Mesodermal cell (in vitro differentiated cells): ENCODE measurements at regions not wholly inside any gene's neighbourhood (a gene's known extent, or its start where the extent isn't known, plus 50 kb on each side); places are given as distances from the start of the nearest gene placed in this dataset.
A peak's percentile ranks its signal among the peaks of the same experiment; 100 is the strongest.
"Not testable (repeated sequence)": the region's sequence is repeated elsewhere in the genome, so short reads cannot be mapped to it uniquely, and the experiment has no call there.

Experiments used
- H3K27ac ChIP-seq: 2 replicates; pipeline ENCODE4 v1.7.0; 2013; ENCODE audit warnings: mild to moderate bottlenecking, low read depth, low read length, moderate library complexity; ENCODE audit not compliant: severe bottlenecking
- H3K36me3 ChIP-seq: 2 replicates; pipeline ENCODE4 v1.7.1; 2013; ENCODE audit warnings: mild to moderate bottlenecking, low read length, moderate library complexity; ENCODE audit not compliant: control insufficient read depth, insufficient read depth
- H3K4me1 ChIP-seq: one replicate; pipeline ENCODE4 v1.7.1; 2013; ENCODE audit warnings: mild to moderate bottlenecking, low read length; ENCODE audit not compliant: insufficient read depth, control insufficient read depth, poor library complexity, severe bottlenecking
- H3K4me3 ChIP-seq: 2 replicates; pipeline ENCODE4 v1.7.0; 2013; ENCODE audit warnings: low read length, control low read depth, mild to moderate bottlenecking; ENCODE audit not compliant: insufficient read depth, poor library complexity, severe bottlenecking; ENCODE audit errors: extremely low read depth
- H3K9me3 ChIP-seq: 2 replicates; pipeline ENCODE4 v1.7.1; 2013; ENCODE audit warnings: mild to moderate bottlenecking, low read length, moderate library complexity; ENCODE audit not compliant: control insufficient read depth
- WGBS, 2 experiments: methylation state at CpG; one replicate each; pipeline ENCODE4 v1.1.5; 2013; ENCODE audit warnings: missing lambda C conversion rate in 2 of 2; ENCODE audit not compliant: insufficient coverage in 2 of 2; 5-methylcytosine and 5-hydroxymethylcytosine counted together

GRCh38 chr9:94169968-94170367 is 85.7 kb downstream of the PTPDC1 start:
- no peak overlapping the region for H3K4me3 ChIP-seq

GRCh38 chr9:94173632-94174031 is 85.5 kb upstream of the ZNF169 start:
- WGBS, 2 experiments = 73 to 92% methylated on average over 2 to 3 of the region's 3 CpGs
- H3K4me3 ChIP-seq = no peak overlapping the region
- H3K9me3 ChIP-seq = no peaks in the 10 kb centered on the region
- H3K4me1 ChIP-seq = peaks cover 11% of the 10 kb centered on the region
- H3K36me3 ChIP-seq = peaks cover 55% of the 10 kb centered on the region
- no peak overlapping the region for H3K27ac ChIP-seq

More at GRCh38 chr9:94169968-94170367, 85.7 kb downstream of the PTPDC1 start:
- Histone ChIP-seq H3K27ac (no peak overlapping the region), H3K4me1 (peaks cover 11% of the 10 kb centered on the region), H3K36me3 (peaks cover 30% of the 10 kb centered on the region), H3K9me3 (no peaks in the 10 kb centered on the region)

DNA sequence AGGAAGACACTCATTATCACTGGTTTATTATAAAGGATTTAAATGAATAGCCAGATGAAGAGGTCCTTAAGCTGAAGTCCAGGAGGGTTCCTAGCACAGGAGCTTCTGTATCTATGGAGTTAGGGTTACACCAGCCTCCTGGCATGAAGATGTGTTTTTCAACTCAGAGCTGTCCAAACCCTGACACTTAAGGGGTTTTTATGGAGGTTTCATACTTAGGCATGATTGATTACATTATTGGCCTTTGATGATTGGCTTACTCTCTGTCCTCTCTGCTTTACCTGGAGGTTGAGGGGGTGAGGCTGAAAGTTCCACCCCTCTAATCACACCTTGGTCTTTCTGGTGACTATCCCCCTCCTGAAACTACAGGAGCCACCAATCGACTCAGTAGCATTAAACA is 84.9 kb upstream of the ZNF169 start:
- WGBS, 2 experiments = 67% methylated on average over 1 of the region's 1 CpG; no CpG with 5 or more reads in 1 of the 2 experiments
- Histone ChIP-seq H3K36me3 (peaks cover 58% of the 10 kb centered on the region), H3K4me1 (peaks cover 11% of the 10 kb centered on the region), H3K9me3 (no peaks in the 10 kb centered on the region), H3K4me3 (no peak overlapping the region), H3K27ac (no peak overlapping the region)

- Histone ChIP-seq H3K27ac (no peak overlapping the region), H3K4me1 (peaks cover 4% of the 10 kb centered on the region), H3K36me3 (peaks cover 65% of the 10 kb centered on the region), H3K4me3 (no peak overlapping the region), H3K9me3 (no peaks in the 10 kb centered on the region)
- 100% methylated on average over 1 of the region's 5 CpGs; no CpG with 5 or more reads in 1 of the 2 experiments for WGBS, 2 experiments
Observed at GRCh38 chr9:94175669-94176068, 83.4 kb upstream of the ZNF169 start.

- Histone ChIP-seq H3K36me3 (peaks cover 61% of the 10 kb centered on the region), H3K27ac (no peak overlapping the region), H3K9me3 (no peaks in the 10 kb centered on the region), H3K4me3 (no peak overlapping the region), H3K4me1 (peaks cover 4% of the 10 kb centered on the region)
Observed at GRCh38 chr9:94176608-94177007, 82.5 kb upstream of the ZNF169 start.

- 92 to 100% methylated on average over 1 to 2 of the region's 2 CpGs for WGBS, 2 experiments
- Histone ChIP-seq H3K9me3 (no peaks in the 10 kb centered on the region), H3K36me3 (peaks cover 60% of the 10 kb centered on the region), H3K4me3 (no peak overlapping the region), H3K4me1 (peaks cover 4% of the 10 kb centered on the region), H3K27ac (no peak overlapping the region)
Observed at GRCh38 chr9:94178927-94179326, 80.2 kb upstream of the ZNF169 start.

DNA sequence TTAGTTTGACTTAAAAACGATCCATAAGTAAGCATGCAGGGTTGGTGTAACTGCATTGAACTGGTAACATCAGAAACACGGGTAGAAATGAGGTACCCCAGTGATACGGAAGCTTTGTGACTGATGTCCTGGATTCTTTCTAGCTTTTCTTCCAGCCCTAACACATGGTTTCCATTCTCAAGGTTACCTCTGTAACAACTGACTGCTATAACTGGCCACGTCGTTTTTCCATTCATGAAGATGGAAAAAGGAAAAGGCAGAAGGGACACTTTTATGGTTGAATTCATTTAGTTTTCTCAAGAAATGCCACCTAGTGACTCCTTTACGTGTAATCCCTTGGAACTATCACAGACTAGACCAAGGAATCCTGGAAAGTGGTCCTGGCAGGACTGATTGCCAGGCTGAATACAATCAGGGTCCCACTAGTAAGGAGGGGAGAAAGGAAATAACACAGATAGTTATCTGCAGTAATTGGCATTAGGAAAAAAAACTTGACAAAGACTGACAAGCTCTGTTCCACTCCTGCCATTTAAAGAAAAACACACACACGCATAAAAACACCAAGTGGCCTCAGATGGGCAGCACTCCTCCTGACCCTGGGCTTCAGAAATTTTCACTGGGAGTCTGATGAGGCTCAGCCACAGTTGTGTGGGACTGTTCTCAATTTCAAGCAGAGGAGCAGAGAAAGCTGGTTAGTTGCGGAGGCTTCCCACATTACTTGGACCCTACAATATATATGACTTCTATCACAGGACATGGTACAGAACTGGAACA is 77.5 kb upstream of the ZNF169 start:
- 91 to 93% methylated on average over 3 to 4 of the region's 8 CpGs for WGBS, 2 experiments
- Histone ChIP-seq H3K27ac (peak overlapping the region; percentile 71), H3K4me3 (no peak overlapping the region), H3K9me3 (no peaks in the 10 kb centered on the region), H3K36me3 (peaks cover 67% of the 10 kb centered on the region), H3K4me1 (no peaks in the 10 kb centered on the region)

- H3K36me3 ChIP-seq = peaks cover 66% of the 10 kb centered on the region
- H3K9me3 ChIP-seq = peaks cover 3% of the 10 kb centered on the region
- no peaks in the 10 kb centered on the region for H3K4me1 ChIP-seq
- H3K27ac ChIP-seq = no peak overlapping the region
- WGBS, 2 experiments = 100% methylated on average over 1 to 3 of the region's 3 CpGs
- no peak overlapping the region for H3K4me3 ChIP-seq
Observed at GRCh38 chr9:94182532-94182931, 76.6 kb upstream of the ZNF169 start.

- Histone ChIP-seq H3K4me3 (no peak overlapping the region), H3K4me1 (no peaks in the 10 kb centered on the region), H3K9me3 (peaks cover 4% of the 10 kb centered on the region), H3K36me3 (peaks cover 59% of the 10 kb centered on the region), H3K27ac (no peak overlapping the region)
- WGBS, 2 experiments = 86 to 95% methylated on average over 3 to 4 of the region's 5 CpGs
Observed at GRCh38 chr9:94183240-94183999, 75.7 kb upstream of the ZNF169 start.

GRCh38 chr9:94188246-94188645 is 70.9 kb upstream of the ZNF169 start:
- H3K27ac ChIP-seq = no peak overlapping the region
- H3K4me1 ChIP-seq = no peaks in the 10 kb centered on the region
- no peak overlapping the region for H3K4me3 ChIP-seq
- peaks cover 38% of the 10 kb centered on the region for H3K36me3 ChIP-seq
- peaks cover 20% of the 10 kb centered on the region for H3K9me3 ChIP-seq

DNA sequence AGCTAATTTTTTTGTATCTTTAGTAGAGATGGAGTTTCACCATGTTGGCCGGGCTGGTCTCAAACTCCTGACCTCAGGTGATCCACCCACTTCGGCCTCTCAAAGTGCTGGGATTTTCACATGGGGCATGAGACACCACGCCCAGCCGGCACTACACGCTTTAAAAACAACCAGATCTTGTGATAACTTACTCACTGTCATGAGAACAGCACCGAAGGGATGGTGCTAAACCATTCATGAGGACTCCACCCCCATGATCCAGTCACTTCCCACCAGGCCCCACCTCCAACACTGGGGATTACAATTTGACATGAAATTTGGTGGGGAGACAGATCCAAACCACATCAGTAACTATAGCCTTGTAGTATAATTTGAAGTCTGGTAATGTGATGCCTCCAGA is 67.4 kb upstream of the ZNF169 start:
- not testable (repeated sequence) for H3K4me3 ChIP-seq, H3K27ac ChIP-seq, H3K4me1 ChIP-seq
- 87 to 100% methylated on average over 2 to 6 of the region's 6 CpGs for WGBS, 2 experiments
- Histone ChIP-seq H3K9me3 (peaks cover 28% of the 10 kb centered on the region), H3K36me3 (peaks cover 15% of the 10 kb centered on the region)
